WTC11 (cell line): ENCODE measurements at regions not wholly inside any gene's neighbourhood (a gene's known extent, or its start where the extent isn't known, plus 50 kb on each side); places are given as distances from the start of the nearest gene placed in this dataset.

Experiments used
- ATAC-seq: fragments of 200-7000 bp; cut with Tn5 transposase; 2 replicates; pipeline ENCODE4 v1.10.0; 2021; ENCODE audit warnings: mild to moderate bottlenecking, moderate library complexity
- CTCF ChIA-PET: fragments of 300-600 bp; sonication (Branson Sonifier 250); formaldehyde crosslinking; loops from one replicate; lab custom pipeline; 2021; ENCODE audit warnings: antibody characterized with exemption; lab: Charles Lee
- POLR2A ChIA-PET: fragments of 350-600 bp; sonication (Branson Sonifier 250); formaldehyde crosslinking; loops from one replicate; lab custom pipeline; 2021; ENCODE audit warnings: antibody characterized with exemption; lab: Charles Lee
- DNase-seq: peaks from one replicate; pipeline ENCODE4 v3.0.0; 2021; ENCODE audit warnings: low spot score
- H3K27ac Mint-ChIP-seq: 2 replicates; pipeline ENCODE4 v1.8.0; 2021; ENCODE audit warnings: mixed read lengths
- H3K27me3 Mint-ChIP-seq: 2 replicates; pipeline ENCODE4 v1.8.0; 2021; ENCODE audit warnings: low read depth, mild to moderate bottlenecking, moderate library complexity, mixed read lengths
- H3K36me3 Mint-ChIP-seq: 2 replicates; pipeline ENCODE4 v1.8.0; 2021; ENCODE audit warnings: mixed read lengths
- H3K4me1 Mint-ChIP-seq: 2 replicates; pipeline ENCODE4 v1.8.0; 2022; ENCODE audit warnings: mixed read lengths
- H3K4me3 Mint-ChIP-seq: 2 replicates; pipeline ENCODE4 v1.8.0; 2021; ENCODE audit warnings: mild to moderate bottlenecking, moderate library complexity, mixed read lengths
- H3K9me3 Mint-ChIP-seq: 2 replicates; pipeline ENCODE4 v1.8.0; 2021; ENCODE audit warnings: mixed read lengths
- ATF2 ChIP-seq: sonication (generic); formaldehyde crosslinking; IDR thresholded peaks from 2 replicates; pipeline ENCODE4 v1.8.1; 2022; ENCODE audit warnings: low read depth, missing genetic modification reagents, borderline replicate concordance
- CDX4 ChIP-seq: fragments of 250-450 bp; sonication (Bioruptor Pico); IDR thresholded peaks from 2 replicates; pipeline ENCODE4 v1.9.0; 2021; ENCODE audit warnings: moderate library complexity, mild to moderate bottlenecking, inconsistent platforms, borderline replicate concordance
- CREM ChIP-seq: sonication (generic); formaldehyde crosslinking; IDR thresholded peaks from 2 replicates; pipeline ENCODE4 v1.8.1; 2022; ENCODE audit warnings: mild to moderate bottlenecking, missing genetic modification reagents, moderate library complexity
- EMX1 ChIP-seq: fragments of 250-450 bp; sonication (Bioruptor Pico); IDR thresholded peaks from 2 replicates; pipeline ENCODE4 v1.8.0; 2021; ENCODE audit warnings: mild to moderate bottlenecking
- JUN ChIP-seq: sonication (generic); formaldehyde crosslinking; IDR thresholded peaks from 2 replicates; pipeline ENCODE4 v1.8.0; 2023; ENCODE audit warnings: mild to moderate bottlenecking, missing genetic modification reagents
- MYBL2 ChIP-seq: sonication (generic); formaldehyde crosslinking; IDR thresholded peaks from 2 replicates; pipeline ENCODE4 v1.8.1; 2023; ENCODE audit warnings: mild to moderate bottlenecking, moderate library complexity, missing genetic modification reagents
- NR1H2 ChIP-seq: sonication (generic); formaldehyde crosslinking; IDR thresholded peaks from 2 replicates; pipeline ENCODE4 v1.9.0; 2021; ENCODE audit warnings: mild to moderate bottlenecking, moderate library complexity, missing genetic modification reagents
- PREB ChIP-seq: sonication (generic); formaldehyde crosslinking; IDR thresholded peaks from 2 replicates; pipeline ENCODE4 v1.8.1; 2022; ENCODE audit warnings: mild to moderate bottlenecking, missing genetic modification reagents, moderate library complexity, borderline replicate concordance
- SMAD3 ChIP-seq: sonication (generic); formaldehyde crosslinking; IDR thresholded peaks from 2 replicates; pipeline ENCODE4 v1.8.0; 2022; ENCODE audit warnings: missing genetic modification reagents, mild to moderate bottlenecking, borderline replicate concordance
- SP1 ChIP-seq: sonication (generic); formaldehyde crosslinking; conservative IDR thresholded peaks from 2 replicates; pipeline ENCODE4 v1.8.1; 2022; ENCODE audit warnings: missing genetic modification reagents
- ZNF423 ChIP-seq: fragments of 250-450 bp; sonication (Bioruptor Pico); IDR thresholded peaks from 2 replicates; pipeline ENCODE4 v2.1.2; 2022; ENCODE audit warnings: mild to moderate bottlenecking, moderate library complexity
- ZNF512 ChIP-seq: sonication (generic); formaldehyde crosslinking; IDR thresholded peaks from 2 replicates; pipeline ENCODE4 v1.8.1; 2022; ENCODE audit warnings: missing genetic modification reagents, borderline replicate concordance
- ZSCAN18 ChIP-seq: fragments of 250-450 bp; sonication (Bioruptor Pico); IDR thresholded peaks from 2 replicates; pipeline ENCODE4 v2.1.2; 2022; ENCODE audit warnings: mild to moderate bottlenecking, moderate library complexity
- TF ChIP-seq, protein P1 (sequence below): fragments of 250-450 bp; sonication (Bioruptor Pico); IDR thresholded peaks from 2 replicates; pipeline ENCODE4 v1.9.0; 2021; ENCODE audit warnings: mild to moderate bottlenecking, borderline replicate concordance
- TF ChIP-seq, protein P2 (sequence below): sonication (generic); formaldehyde crosslinking; IDR thresholded peaks from 2 replicates; pipeline ENCODE4 v1.8.1; 2023; ENCODE audit warnings: mild to moderate bottlenecking, missing genetic modification reagents, borderline replicate concordance

DNA sequence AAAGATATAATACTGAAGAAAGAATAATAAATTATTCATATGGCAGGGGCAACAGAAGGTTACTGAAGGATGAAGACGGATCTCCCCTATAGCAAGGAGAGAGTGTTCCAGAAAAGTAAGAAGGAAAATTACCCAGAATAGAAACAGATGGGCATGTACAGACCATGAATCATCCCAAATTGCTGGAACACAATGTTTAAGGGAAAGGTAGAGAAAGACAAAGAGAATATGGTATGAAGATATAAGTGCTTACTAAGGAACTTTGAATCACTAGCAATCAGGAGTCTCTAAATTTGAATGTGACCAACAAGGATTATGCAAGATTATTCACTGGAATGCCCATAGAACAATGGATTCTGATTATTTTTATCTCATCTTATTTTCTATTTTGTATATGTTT, 375.4 kb downstream of the COL11A1 start:
- TF ChIP-seq SMAD3 (no peak), PREB (CRISPR knock-in tag) (no peak), ZNF512 (CRISPR knock-in tag) (no peak), SP1 (no peak), JUN (CRISPR knock-in tag) (no peak), NR1H2 (CRISPR knock-in tag) (no peak), ATF2 (no peak), ZSCAN18 (CRISPR knock-in tag) (no peak), EMX1 (CRISPR knock-in tag) (no peak), ZNF423 (no peak), CREM (no peak), CDX4 (CRISPR knock-in tag) (no peak), MYBL2 (CRISPR knock-in tag) (no peak)
- TF ChIP-seq, protein P1, sequence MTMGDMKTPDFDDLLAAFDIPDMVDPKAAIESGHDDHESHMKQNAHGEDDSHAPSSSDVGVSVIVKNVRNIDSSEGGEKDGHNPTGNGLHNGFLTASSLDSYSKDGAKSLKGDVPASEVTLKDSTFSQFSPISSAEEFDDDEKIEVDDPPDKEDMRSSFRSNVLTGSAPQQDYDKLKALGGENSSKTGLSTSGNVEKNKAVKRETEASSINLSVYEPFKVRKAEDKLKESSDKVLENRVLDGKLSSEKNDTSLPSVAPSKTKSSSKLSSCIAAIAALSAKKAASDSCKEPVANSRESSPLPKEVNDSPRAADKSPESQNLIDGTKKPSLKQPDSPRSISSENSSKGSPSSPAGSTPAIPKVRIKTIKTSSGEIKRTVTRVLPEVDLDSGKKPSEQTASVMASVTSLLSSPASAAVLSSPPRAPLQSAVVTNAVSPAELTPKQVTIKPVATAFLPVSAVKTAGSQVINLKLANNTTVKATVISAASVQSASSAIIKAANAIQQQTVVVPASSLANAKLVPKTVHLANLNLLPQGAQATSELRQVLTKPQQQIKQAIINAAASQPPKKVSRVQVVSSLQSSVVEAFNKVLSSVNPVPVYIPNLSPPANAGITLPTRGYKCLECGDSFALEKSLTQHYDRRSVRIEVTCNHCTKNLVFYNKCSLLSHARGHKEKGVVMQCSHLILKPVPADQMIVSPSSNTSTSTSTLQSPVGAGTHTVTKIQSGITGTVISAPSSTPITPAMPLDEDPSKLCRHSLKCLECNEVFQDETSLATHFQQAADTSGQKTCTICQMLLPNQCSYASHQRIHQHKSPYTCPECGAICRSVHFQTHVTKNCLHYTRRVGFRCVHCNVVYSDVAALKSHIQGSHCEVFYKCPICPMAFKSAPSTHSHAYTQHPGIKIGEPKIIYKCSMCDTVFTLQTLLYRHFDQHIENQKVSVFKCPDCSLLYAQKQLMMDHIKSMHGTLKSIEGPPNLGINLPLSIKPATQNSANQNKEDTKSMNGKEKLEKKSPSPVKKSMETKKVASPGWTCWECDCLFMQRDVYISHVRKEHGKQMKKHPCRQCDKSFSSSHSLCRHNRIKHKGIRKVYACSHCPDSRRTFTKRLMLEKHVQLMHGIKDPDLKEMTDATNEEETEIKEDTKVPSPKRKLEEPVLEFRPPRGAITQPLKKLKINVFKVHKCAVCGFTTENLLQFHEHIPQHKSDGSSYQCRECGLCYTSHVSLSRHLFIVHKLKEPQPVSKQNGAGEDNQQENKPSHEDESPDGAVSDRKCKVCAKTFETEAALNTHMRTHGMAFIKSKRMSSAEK (CRISPR knock-in tag), result no peak
- TF ChIP-seq, protein P2, sequence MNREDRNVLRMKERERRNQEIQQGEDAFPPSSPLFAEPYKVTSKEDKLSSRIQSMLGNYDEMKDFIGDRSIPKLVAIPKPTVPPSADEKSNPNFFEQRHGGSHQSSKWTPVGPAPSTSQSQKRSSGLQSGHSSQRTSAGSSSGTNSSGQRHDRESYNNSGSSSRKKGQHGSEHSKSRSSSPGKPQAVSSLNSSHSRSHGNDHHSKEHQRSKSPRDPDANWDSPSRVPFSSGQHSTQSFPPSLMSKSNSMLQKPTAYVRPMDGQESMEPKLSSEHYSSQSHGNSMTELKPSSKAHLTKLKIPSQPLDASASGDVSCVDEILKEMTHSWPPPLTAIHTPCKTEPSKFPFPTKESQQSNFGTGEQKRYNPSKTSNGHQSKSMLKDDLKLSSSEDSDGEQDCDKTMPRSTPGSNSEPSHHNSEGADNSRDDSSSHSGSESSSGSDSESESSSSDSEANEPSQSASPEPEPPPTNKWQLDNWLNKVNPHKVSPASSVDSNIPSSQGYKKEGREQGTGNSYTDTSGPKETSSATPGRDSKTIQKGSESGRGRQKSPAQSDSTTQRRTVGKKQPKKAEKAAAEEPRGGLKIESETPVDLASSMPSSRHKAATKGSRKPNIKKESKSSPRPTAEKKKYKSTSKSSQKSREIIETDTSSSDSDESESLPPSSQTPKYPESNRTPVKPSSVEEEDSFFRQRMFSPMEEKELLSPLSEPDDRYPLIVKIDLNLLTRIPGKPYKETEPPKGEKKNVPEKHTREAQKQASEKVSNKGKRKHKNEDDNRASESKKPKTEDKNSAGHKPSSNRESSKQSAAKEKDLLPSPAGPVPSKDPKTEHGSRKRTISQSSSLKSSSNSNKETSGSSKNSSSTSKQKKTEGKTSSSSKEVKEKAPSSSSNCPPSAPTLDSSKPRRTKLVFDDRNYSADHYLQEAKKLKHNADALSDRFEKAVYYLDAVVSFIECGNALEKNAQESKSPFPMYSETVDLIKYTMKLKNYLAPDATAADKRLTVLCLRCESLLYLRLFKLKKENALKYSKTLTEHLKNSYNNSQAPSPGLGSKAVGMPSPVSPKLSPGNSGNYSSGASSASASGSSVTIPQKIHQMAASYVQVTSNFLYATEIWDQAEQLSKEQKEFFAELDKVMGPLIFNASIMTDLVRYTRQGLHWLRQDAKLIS (CRISPR knock-in tag), result no peak
- Mint-ChIP-seq H3K4me3 (no peak overlapping the region), H3K36me3 (no peaks in the 10 kb centered on the region), H3K27me3 (no peaks in the 10 kb centered on the region), H3K4me1 (no peaks in the 10 kb centered on the region), H3K27ac (no peak overlapping the region), H3K9me3 (no peaks in the 10 kb centered on the region)
- CTCF ChIA-PET, result no interaction called here
- POLR2A ChIA-PET, result no interaction called here
- ATAC-seq (no peak), DNase-seq (no peak)
